K562 (cell line): ENCODE measurements at regions not wholly inside any gene's neighbourhood (a gene's known extent, or its start where the extent isn't known, plus 50 kb on each side); places are given as distances from the start of the nearest gene placed in this dataset.

Experiments used
- ATAC-seq: fragments of 200-7000 bp; cut with Tn5 transposase; 3 replicates; pipeline ENCODE4 v1.9.1; 2020; ENCODE audit warnings: moderate library complexity
- BruUV-seq: library from RNA; stranded (reverse); fragments of 400-500 nt; replicated peaks from 2 replicates; lab custom pipeline; 2021; lab: Mats Ljungman, UMichigan
- CTCF ChIA-PET: fragments of 300-600 bp; formaldehyde crosslinking; extraction: SDS; loops from one replicate; lab custom pipeline; 2021; ENCODE audit warnings: low intra/inter-chr PET ratio; lab: Yijun Ruan, JAX
- POLR2A ChIA-PET: fragments of 300-600, 350-650 bp; sonication (Branson Sonifier 250); formaldehyde crosslinking; extraction: SDS; loops from one replicate; lab custom pipeline; 2021; ENCODE audit warnings: antibody characterized with exemption, inconsistent platforms; lab: Yijun Ruan, JAX
- DNase-seq, 4 experiments: peaks; one replicate each; pipeline versions ENCODE4 v3.0.0 to v3.0.0-alpha.2; 2011 to 2018; ENCODE audit warnings: low spot score in 3 of 4, mixed read lengths in 3 of 4; ENCODE audit errors: extremely low read depth in 1 of 4
- FAIRE-seq: peaks from 2 replicates; lab custom pipeline; 2011; peaks lifted over from hg19 to GRCh38; lab: Jason Lieb, UNC
- H2AFZ ChIP-seq: 2 replicates; pipeline ENCODE4 v1.6.0; 2011; ENCODE audit warnings: low read depth, low read length, control low read depth, inconsistent platforms
- H3K27ac ChIP-seq: fragments of 200-600 bp; 3 replicates; pipeline ENCODE4 v1.8.0; 2011; ENCODE audit warnings: low read depth, mild to moderate bottlenecking, control low read depth, inconsistent platforms, low read length, moderate library complexity, mixed read lengths; ENCODE audit errors: extremely low read depth
- H3K27me3 ChIP-seq, 2 experiments: fragments of 300-600 bp in 1 of 2; 2 replicates in 1 of 2; 3 replicates in 1 of 2; pipeline versions ENCODE4 v1.6.0 to v1.8.0; 2011; ENCODE audit warnings: inconsistent platforms in 2 of 2, low read length in 2 of 2, mild to moderate bottlenecking in 1 of 2, mixed read lengths in 1 of 2, moderate library complexity in 1 of 2; ENCODE audit not compliant: control insufficient read depth in 2 of 2, insufficient read depth in 2 of 2
- H3K36me3 ChIP-seq: fragments of 300-600 bp; 3 replicates; pipeline ENCODE4 v1.8.0; 2011; ENCODE audit warnings: mild to moderate bottlenecking, low read length, inconsistent platforms; ENCODE audit not compliant: control insufficient read depth, insufficient read depth
- H3K4me1 ChIP-seq, 2 experiments: fragments of 200-600 bp in 1 of 2; replicated peaks in 1 of 2; 2 replicates in 1 of 2; 3 replicates in 1 of 2; pipeline versions ENCODE4 v1.5.1 to v1.8.0; 2011; ENCODE audit warnings: inconsistent platforms in 2 of 2, low read length in 2 of 2, mild to moderate bottlenecking in 1 of 2, mixed read lengths in 1 of 2, moderate library complexity in 1 of 2; ENCODE audit not compliant: control insufficient read depth in 2 of 2, insufficient read depth in 2 of 2
- H3K4me2 ChIP-seq: 2 replicates; pipeline ENCODE4 v1.6.1; 2011; ENCODE audit warnings: low read length, control low read depth, inconsistent platforms, mixed read lengths; ENCODE audit not compliant: insufficient read depth
- H3K4me3 ChIP-seq: fragments of 200-600 bp; sonication (generic), shearing (Covaris generic); 2 replicates; pipeline ENCODE4 v1.5.1; 2016; ENCODE audit warnings: control low read depth, inconsistent platforms
- H3K79me2 ChIP-seq: fragments of 200-600 bp; 3 replicates; pipeline ENCODE4 v1.8.0; 2011; ENCODE audit warnings: low read length, inconsistent platforms; ENCODE audit not compliant: control insufficient read depth, insufficient read depth
- H3K9ac ChIP-seq, 2 experiments: 2 replicates each; pipeline versions ENCODE4 v1.6.0 to v1.6.1; 2011; ENCODE audit warnings: low read depth in 2 of 2, low read length in 2 of 2, control low read depth in 1 of 2, inconsistent platforms in 1 of 2, mild to moderate bottlenecking in 1 of 2, mixed read lengths in 1 of 2; ENCODE audit not compliant: insufficient read depth in 1 of 2
- H3K9me1 ChIP-seq: one replicate; pipeline ENCODE4 v1.6.0; 2011; ENCODE audit warnings: inconsistent platforms, mild to moderate bottlenecking, low read length, moderate library complexity; ENCODE audit not compliant: control insufficient read depth, insufficient read depth
- H3K9me3 ChIP-seq: replicated peaks from 2 replicates; pipeline ENCODE4 v1.5.1; 2011; ENCODE audit warnings: low read depth, low read length, inconsistent platforms; ENCODE audit not compliant: control insufficient read depth, insufficient read depth
- H4K20me1 ChIP-seq: replicated peaks from 2 replicates; pipeline ENCODE4 v1.6.1; 2011; ENCODE audit warnings: low read length, inconsistent platforms, mixed read lengths; ENCODE audit not compliant: control insufficient read depth, insufficient read depth
- BMI1 ChIP-seq: fragments of 150-350 bp; IDR thresholded peaks from 2 replicates; pipeline ENCODE4 v1.6.1; 2014; ENCODE audit warnings: low read length
- GATA2 ChIP-seq: sonication (generic); formaldehyde crosslinking; IDR thresholded peaks from 2 replicates; pipeline ENCODE4 v1.4.0; 2020; ENCODE audit warnings: mild to moderate bottlenecking, missing genetic modification reagents
- HMG20B ChIP-seq: fragments of 250-450 bp; sonication (Bioruptor Pico); IDR thresholded peaks from 2 replicates; pipeline ENCODE4 v1.5.0; 2021; ENCODE audit warnings: mild to moderate bottlenecking
- IRF2 ChIP-seq: sonication (generic); formaldehyde crosslinking; IDR thresholded peaks from 2 replicates; pipeline ENCODE4 v1.8.1; 2022; ENCODE audit warnings: mild to moderate bottlenecking, missing genetic modification reagents
- MCM2 ChIP-seq: fragments of 450-650 bp; IDR thresholded peaks from 2 replicates; pipeline ENCODE4 v1.6.1; 2017; ENCODE audit warnings: low read depth, mild to moderate bottlenecking
- MCM3 ChIP-seq: fragments of 450-650 bp; IDR thresholded peaks from 2 replicates; pipeline ENCODE4 v1.6.1; 2016
- SIX5 ChIP-seq, 2 experiments: IDR thresholded peaks; 2 replicates each; pipeline ENCODE4 v1.6.1; 2011; ENCODE audit warnings: low read length in 2 of 2, borderline replicate concordance in 1 of 2, low read depth in 1 of 2, mild to moderate bottlenecking in 1 of 2, moderate library complexity in 1 of 2; ENCODE audit not compliant: insufficient read depth in 1 of 2
- THRA ChIP-seq: fragments of 450-650 bp; IDR thresholded peaks from 2 replicates; pipeline ENCODE4 v1.6.1; 2017; ENCODE audit warnings: mild to moderate bottlenecking, moderate library complexity
- ZBTB5 ChIP-seq: fragments of 450-650 bp; IDR thresholded peaks from 2 replicates; pipeline ENCODE4 v1.6.1; 2017; ENCODE audit warnings: antibody characterized with exemption
- ZNF445 ChIP-seq: fragments of 250-450 bp; sonication (Bioruptor Pico); IDR thresholded peaks from 2 replicates; pipeline ENCODE4 v1.4.0; 2020; ENCODE audit warnings: low read depth, mild to moderate bottlenecking, moderate library complexity
- WGBS: fragments of 100-300 bp; shearing (Covaris generic); methylation state at CpG from one replicate; pipeline ENCODE4 v1.1.6; 2016; ENCODE audit warnings: low coverage, mixed read lengths; ENCODE audit not compliant: insufficient coverage; ENCODE audit errors: missing lambda C conversion rate; 5-methylcytosine and 5-hydroxymethylcytosine counted together
- in situ Hi-C: fragments of 300-500 bp; cut with MboI; formaldehyde crosslinking; loops from 4 replicates; pipeline ENCODE4 v1.15.0; 2018; ENCODE audit warnings: inconsistent platforms, mixed read lengths
- intact Hi-C: fragments of 100-400 bp; cut with micrococcal nuclease; formaldehyde crosslinking; loops from 2 replicates; pipeline ENCODE4 v1.14.2; 2022

GRCh38 chr1:87926921-87927320 lies 598.2 kb downstream of the LMO4 start:
- Histone ChIP-seq H3K4me1 (no peaks in the 10 kb centered on the region), H3K4me2 (no peak overlapping the region), H3K4me3 (no peak overlapping the region), H2AFZ (no peak overlapping the region), H3K27ac (no peak overlapping the region), H3K79me2 (no peaks in the 10 kb centered on the region), H3K9me3 (no peaks in the 10 kb centered on the region; the same call in 1 of the 2 replicates), H4K20me1 (no peaks in the 10 kb centered on the region), H3K27me3 (no peaks in the 10 kb centered on the region), H3K36me3 (no peaks in the 10 kb centered on the region), H3K9me1 (no peaks in the 10 kb centered on the region), H3K9ac (no peak overlapping the region)
- no peak for FAIRE-seq
- in situ Hi-C loops = loop anchor here (25.0 kb wide), 1 partner anchor 640 kb away; no protein-coding TSS in a partner anchor
- no peak for ATAC-seq
- no TSS peak for BruUV-seq
- POLR2A ChIA-PET = no interaction called here
- WGBS = 0% methylated on average over 1 of the region's 1 CpG
- intact Hi-C loops = no loop called here
- no peak for DNase-seq
- CTCF ChIA-PET = no interaction called here
- TF ChIP-seq GATA2 (CRISPR knock-in tag) (no peak), MCM2 (no peak), IRF2 (CRISPR knock-in tag) (no peak), ZNF445 (CRISPR knock-in tag) (no peak), BMI1 (no peak), THRA (no peak), ZBTB5 (no peak), HMG20B (CRISPR knock-in tag) (no peak), SIX5 (IDR thresholded peaks at IDR 0.05; ENCODE audit: borderline replicate concordance in 1 of 2, insufficient read depth in 1 of 2, low read depth in 1 of 2, low read length in 2 of 2) (no peak), MCM3 (no peak)
